Activated CD4-positive, alpha-beta T cell treated with anti-CD3 and anti-CD28 coated beads, Interleukin-2, amount 10 ng/mL, durations not matched to agents 24 days and 14 days (primary cell): ENCODE measurements at regions not wholly inside any gene's neighbourhood (a gene's known extent, or its start where the extent isn't known, plus 50 kb on each side); places are given as distances from the start of the nearest gene placed in this dataset.

Experiments
- DNase-seq: peaks from one replicate; pipeline ENCODE4 v3.0.0; 2022
- H3K27ac Mint-ChIP-seq: one replicate; pipeline ENCODE4 v1.8.0; 2022; ENCODE audit warnings: mild to moderate bottlenecking, mixed read lengths
- H3K27me3 Mint-ChIP-seq: one replicate; pipeline ENCODE4 v1.8.0; 2022; ENCODE audit warnings: mixed read lengths
- H3K36me3 Mint-ChIP-seq: one replicate; pipeline ENCODE4 v1.8.0; 2022; ENCODE audit warnings: low read depth, mild to moderate bottlenecking, mixed read lengths
- H3K4me1 Mint-ChIP-seq: one replicate; pipeline ENCODE4 v1.8.0; 2021; ENCODE audit warnings: mixed read lengths
- H3K4me3 Mint-ChIP-seq: one replicate; pipeline ENCODE4 v1.8.0; 2022; ENCODE audit warnings: mild to moderate bottlenecking, moderate library complexity, mixed read lengths
- H3K9me3 Mint-ChIP-seq: one replicate; pipeline ENCODE4 v1.8.0; 2021; ENCODE audit warnings: mixed read lengths
- intact Hi-C: fragments of 100-400 bp; cut with micrococcal nuclease; formaldehyde crosslinking; loops from one replicate; pipeline ENCODE4 v1.15.1; 2023

DNA sequence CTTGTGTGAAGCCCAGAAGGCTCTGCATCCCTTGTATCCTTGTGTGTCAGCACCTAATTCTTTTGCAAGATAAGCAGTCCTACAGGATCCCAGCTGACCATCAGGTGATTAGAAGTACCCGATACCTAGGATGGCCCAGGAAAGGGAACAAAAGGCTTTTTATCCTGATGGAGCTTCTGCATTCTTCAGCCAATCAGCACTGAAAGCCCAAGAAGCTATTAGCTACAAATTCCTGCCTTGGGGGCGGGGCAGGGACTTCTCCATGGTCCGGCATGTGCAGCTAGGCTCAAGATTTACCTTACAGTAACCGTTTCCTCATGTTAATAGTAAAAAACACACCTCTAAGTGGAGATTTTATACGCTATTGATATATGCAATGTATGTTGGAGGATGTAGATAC is 264.6 kb upstream of the THUMPD2 start:
- H3K4me3 Mint-ChIP-seq: no peak overlapping the region
- H3K27me3 Mint-ChIP-seq: no peaks in the 10 kb centered on the region
- no peak for DNase-seq
- H3K36me3 Mint-ChIP-seq: peaks cover 13% of the 10 kb centered on the region
- intact Hi-C loops: no loop called here
- peaks cover 5% of the 10 kb centered on the region for H3K4me1 Mint-ChIP-seq
- peaks cover 15% of the 10 kb centered on the region for H3K9me3 Mint-ChIP-seq
- no peak overlapping the region for H3K27ac Mint-ChIP-seq

DNA sequence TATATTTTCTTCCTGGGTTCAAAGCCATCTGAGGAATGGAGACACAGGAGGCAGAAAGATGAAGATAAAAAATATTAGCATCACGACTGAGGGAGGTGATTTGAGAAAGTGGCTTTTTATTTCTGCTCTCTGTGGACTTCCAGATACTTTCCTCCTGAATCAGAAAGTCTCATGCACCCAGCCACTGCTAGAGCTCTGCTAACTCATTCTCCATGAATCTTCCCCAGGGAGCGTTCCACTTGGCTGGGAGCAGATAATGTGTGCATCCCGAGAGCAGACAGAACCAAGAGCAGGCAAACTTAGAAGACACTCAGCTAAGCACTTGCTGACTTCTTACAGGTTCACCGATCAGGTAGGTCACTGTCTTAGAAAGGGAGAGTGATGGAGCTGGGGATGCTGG is 264.1 kb upstream of the THUMPD2 start:
- peaks cover 12% of the 10 kb centered on the region for H3K36me3 Mint-ChIP-seq
- no peak overlapping the region for H3K27ac Mint-ChIP-seq
- peaks cover 8% of the 10 kb centered on the region for H3K4me1 Mint-ChIP-seq
- DNase-seq: no peak
- intact Hi-C loops: no loop called here
- H3K27me3 Mint-ChIP-seq: no peaks in the 10 kb centered on the region
- H3K9me3 Mint-ChIP-seq: peaks cover 11% of the 10 kb centered on the region
- no peak overlapping the region for H3K4me3 Mint-ChIP-seq

DNA sequence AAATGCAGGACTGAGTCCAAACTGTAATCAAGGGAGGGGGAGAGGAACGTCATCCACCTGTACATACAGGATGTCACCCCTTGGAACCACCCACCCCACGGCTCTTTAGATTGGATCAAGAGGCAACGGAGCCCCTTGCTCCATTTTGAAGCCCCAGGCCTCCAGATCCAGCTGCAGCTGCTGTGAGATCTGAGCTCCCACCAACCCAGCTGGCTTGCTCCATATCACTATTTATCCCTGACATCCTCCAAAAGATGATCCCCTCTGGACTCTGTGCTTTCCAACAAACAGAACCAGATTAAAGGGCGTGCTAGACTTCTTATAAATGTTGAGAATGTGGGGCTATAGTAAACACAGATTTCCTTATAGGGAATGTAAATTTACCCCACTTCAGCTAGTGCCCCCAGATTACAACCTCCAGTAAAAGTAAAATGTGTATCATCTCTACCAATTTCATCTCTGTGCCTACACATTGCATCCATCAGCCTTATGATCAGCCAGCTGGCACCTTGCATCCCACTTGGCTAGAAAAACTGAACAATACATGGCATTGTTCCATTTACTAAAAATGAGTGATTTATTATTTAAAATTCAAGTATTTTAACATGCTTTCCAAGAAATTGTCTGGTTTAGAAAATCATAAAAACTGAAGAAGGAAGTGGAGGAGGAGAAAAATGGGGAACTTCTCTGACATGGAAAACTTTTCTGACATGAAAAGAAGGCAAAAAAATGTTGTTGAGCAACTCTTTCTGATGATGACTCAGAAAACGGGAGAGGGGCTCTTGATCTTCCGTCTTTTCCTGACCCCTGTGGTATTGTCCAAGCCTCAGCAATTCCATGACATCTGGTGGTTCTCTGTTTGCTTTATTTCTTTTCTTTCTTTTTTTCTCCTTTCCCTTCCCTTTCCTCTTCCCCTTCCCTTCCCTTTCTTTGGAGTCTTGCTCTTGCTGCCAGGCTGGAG is 262.6 kb upstream of the THUMPD2 start:
- no peaks in the 10 kb centered on the region for H3K27me3 Mint-ChIP-seq
- intact Hi-C loops: no loop called here

DNA sequence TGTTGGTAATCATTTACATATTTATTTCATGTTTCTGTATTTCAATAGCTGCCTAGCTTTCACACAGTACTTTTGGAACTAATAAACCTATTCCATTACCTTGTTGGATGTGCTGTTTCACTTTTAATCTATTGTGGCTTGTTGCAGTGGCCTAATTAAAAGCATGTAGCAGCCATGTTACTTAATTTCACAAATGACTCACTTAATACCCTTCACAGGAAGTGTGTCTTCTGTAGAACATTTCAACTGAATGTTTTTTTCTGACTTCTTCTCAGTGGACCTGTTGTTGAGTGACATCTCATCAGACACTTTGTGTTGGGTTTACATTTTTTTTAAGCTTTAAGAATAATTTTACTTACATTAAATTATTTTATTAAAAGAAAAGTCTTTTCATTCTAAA is 260.5 kb upstream of the THUMPD2 start:
- Mint-ChIP-seq H3K27me3 (no peaks in the 10 kb centered on the region), H3K4me3 (no peak overlapping the region)
- intact Hi-C loops: no loop called here

More for the DNA sequence above, 262.6 kb upstream of the THUMPD2 start:
- no peak for DNase-seq
- H3K9me3 Mint-ChIP-seq: peaks cover 6% of the 10 kb centered on the region
- H3K27ac Mint-ChIP-seq: no peak overlapping the region
- peaks cover 8% of the 10 kb centered on the region for H3K36me3 Mint-ChIP-seq
- peaks cover 12% of the 10 kb centered on the region for H3K4me1 Mint-ChIP-seq
- no peak overlapping the region for H3K4me3 Mint-ChIP-seq

DNA sequence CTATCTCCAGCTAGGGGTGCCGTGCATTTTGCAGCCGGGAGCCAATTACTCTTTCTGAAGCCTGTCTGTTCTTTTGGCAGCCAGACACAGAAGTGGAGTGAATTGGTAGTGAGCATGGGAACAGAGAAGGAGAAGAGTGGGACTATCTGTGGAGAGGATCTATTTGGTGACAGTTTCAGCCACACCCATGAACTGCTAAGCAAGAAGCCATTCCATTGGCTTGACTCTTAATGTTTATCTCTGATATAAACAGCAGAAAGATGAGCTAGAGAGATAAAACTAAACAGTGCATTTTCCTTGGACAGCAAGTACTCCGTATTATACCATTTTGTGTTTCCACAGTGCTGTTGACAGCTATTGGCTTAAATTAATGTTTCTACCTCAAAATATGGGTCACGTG is 259.6 kb upstream of the THUMPD2 start:
- no peak for DNase-seq
- Mint-ChIP-seq H3K27me3 (no peaks in the 10 kb centered on the region), H3K4me3 (no peak overlapping the region), H3K36me3 (peaks cover 4% of the 10 kb centered on the region), H3K9me3 (no peaks in the 10 kb centered on the region), H3K27ac (no peak overlapping the region), H3K4me1 (peaks cover 9% of the 10 kb centered on the region)
- intact Hi-C loops: no loop called here

More for the DNA sequence above, 260.5 kb upstream of the THUMPD2 start:
- no peak for DNase-seq
- Mint-ChIP-seq H3K4me1 (peaks cover 9% of the 10 kb centered on the region), H3K27ac (no peak overlapping the region), H3K9me3 (no peaks in the 10 kb centered on the region), H3K36me3 (no peaks in the 10 kb centered on the region)

DNA sequence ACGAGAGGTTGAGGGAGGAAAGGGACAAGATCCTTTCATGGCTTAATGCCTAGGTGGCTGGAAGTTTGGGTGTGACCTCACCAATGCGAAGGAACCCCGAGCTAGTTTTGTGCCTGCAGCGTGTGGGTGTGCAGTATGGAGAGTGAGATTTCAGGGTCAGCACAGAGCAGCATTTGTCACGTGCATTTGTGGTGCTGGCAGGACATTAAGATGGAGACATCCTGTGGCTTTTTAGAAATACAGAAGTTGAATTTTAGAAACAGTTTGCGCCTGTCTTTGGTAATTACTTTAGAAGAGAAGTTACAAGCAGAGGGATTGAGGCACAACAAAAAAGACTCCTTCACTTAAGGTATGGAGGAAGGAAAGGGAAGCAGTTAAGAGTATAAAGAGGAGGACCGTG is 258.2 kb upstream of the THUMPD2 start:
- Mint-ChIP-seq H3K9me3 (no peaks in the 10 kb centered on the region), H3K4me1 (peaks cover 17% of the 10 kb centered on the region), H3K36me3 (peaks cover 8% of the 10 kb centered on the region), H3K27me3 (no peaks in the 10 kb centered on the region), H3K27ac (no peak overlapping the region), H3K4me3 (no peak overlapping the region)
- intact Hi-C loops: no loop called here
- DNase-seq: no peak

DNA sequence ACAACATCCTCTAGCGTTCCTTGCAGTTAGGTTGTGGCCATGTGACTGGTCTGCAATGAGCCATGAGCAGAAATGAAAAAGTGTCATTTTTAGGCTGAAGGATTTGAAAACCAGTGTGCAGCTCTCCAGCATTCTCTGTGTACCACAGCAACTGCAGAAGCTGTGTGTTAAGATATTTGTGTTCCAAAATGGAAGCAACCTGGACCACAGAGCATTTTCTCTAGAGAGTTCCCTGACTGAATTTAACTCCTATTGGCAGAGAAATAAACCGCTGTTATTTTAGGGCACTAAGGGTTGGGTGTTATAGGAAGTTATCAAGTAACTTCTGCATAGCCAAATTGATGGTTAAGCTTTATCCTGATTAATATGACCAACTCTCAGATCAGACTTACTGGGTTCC is 257.2 kb upstream of the THUMPD2 start:
- peaks cover 19% of the 10 kb centered on the region for H3K4me1 Mint-ChIP-seq
- intact Hi-C loops: no loop called here
- no peak overlapping the region for H3K27ac Mint-ChIP-seq
- peaks cover 11% of the 10 kb centered on the region for H3K36me3 Mint-ChIP-seq
- DNase-seq: no peak
- H3K9me3 Mint-ChIP-seq: no peaks in the 10 kb centered on the region
- no peaks in the 10 kb centered on the region for H3K27me3 Mint-ChIP-seq
- H3K4me3 Mint-ChIP-seq: no peak overlapping the region

DNA sequence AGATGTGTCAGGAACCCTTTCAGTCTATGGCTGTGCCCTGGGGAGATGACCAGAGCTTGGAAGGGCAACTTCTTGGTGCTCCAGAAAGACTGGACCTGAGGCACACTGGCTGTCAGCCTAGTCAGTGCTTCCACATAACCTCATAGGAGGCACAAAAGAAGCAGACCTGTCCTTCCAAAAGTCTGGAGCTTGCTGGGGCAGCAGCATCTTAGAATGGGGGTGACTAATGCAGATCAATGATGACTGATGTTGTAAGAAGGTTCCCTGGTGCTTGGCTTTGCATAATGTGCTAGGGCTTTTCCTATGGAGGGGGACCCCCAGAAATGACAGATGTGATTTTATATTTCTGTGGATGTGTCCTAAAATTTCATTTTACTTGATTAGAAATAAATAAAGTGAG is 255.7 kb upstream of the THUMPD2 start:
- H3K27me3 Mint-ChIP-seq: no peaks in the 10 kb centered on the region
- intact Hi-C loops: no loop called here
- H3K4me1 Mint-ChIP-seq: peaks cover 19% of the 10 kb centered on the region
- no peak overlapping the region for H3K27ac Mint-ChIP-seq
- H3K36me3 Mint-ChIP-seq: peaks cover 11% of the 10 kb centered on the region
- H3K4me3 Mint-ChIP-seq: no peak overlapping the region
- DNase-seq: no peak
- H3K9me3 Mint-ChIP-seq: peaks cover 4% of the 10 kb centered on the region

DNA sequence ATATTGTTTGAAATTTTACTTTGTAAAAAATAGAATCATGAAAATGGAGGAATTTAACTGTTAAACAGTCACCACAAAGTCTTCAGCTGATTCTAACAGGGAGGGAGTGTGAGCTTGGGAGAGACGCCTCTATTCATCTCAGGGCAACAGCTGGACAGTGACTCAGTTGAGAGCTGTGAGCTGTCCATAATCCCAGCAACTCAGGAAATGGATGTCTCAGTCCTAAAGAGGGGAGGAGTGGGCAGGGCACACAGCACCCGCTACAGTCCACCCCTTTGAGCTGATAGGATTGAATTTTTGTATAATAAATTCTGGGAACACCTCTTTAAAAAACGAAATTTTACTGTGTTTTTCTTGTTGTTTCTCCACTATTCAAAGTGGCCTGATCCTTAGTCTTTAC is 255.1 kb upstream of the THUMPD2 start:
- Mint-ChIP-seq H3K4me1 (peaks cover 18% of the 10 kb centered on the region), H3K9me3 (peaks cover 4% of the 10 kb centered on the region), H3K4me3 (no peak overlapping the region), H3K27me3 (no peaks in the 10 kb centered on the region), H3K36me3 (peaks cover 11% of the 10 kb centered on the region), H3K27ac (no peak overlapping the region)
- intact Hi-C loops: no loop called here
- DNase-seq: no peak

DNA sequence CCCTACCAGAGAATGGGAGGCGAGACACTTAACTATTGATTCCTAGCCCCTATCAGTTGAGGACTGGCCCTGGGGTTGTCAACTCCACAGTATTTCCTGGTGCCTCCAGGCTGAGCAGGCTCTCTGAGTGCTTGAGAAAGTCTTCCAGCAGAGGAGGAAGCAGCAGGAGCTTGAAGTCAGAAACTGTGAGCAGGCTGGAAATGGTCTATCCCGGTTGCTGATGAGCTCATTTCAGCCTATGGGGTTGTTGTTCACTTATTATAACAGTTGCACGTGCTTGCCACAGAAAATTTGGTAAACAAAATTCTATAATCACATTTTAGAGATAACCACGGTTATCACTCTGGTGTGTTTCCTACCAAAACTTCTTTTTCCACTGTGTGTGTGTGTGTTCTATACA is 254.7 kb upstream of the THUMPD2 start:
- no peaks in the 10 kb centered on the region for H3K27me3 Mint-ChIP-seq
- H3K27ac Mint-ChIP-seq: peak overlapping the region; percentile 64
- intact Hi-C loops: loop anchor here (1.0 to 2.0 kb wide), 4 partner anchors 37 to 177 kb away; no protein-coding TSS in a partner anchor
- H3K4me1 Mint-ChIP-seq: peaks cover 20% of the 10 kb centered on the region
- H3K4me3 Mint-ChIP-seq: no peak overlapping the region
- peaks cover 4% of the 10 kb centered on the region for H3K9me3 Mint-ChIP-seq
- peaks cover 11% of the 10 kb centered on the region for H3K36me3 Mint-ChIP-seq
- DNase-seq: no peak

DNA sequence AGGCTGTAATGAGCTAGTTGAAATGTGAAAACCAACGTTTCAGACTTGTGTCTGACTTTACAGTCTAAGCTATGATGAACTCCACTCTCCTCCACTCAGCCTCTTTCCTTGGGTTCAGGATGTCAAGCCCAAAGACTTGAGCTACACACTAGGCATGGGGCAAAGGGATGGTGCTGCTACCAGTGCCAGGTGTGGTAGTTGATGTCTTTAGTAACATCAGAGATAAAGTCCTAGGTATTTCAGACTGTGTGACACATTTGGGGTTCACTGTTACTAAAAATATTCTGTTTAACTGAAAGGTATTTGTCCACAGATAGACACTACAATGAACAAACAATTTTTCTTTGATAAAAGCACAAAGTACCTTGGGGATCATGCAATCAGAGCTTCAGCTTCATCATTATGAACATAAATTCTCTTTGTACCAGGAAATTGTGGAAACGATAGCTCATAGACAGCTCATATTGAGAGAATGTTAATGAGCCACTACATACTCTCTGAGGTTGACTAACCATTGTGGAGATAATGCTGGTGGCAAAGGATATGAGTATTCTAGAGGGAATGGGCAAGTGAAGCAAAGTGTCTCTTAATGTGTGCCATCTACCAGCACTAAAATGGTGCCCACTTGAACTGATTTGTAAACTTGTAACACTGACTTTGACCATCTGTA is 253.7 kb upstream of the THUMPD2 start:
- intact Hi-C loops: loop anchor here (1.0 to 2.0 kb wide), 4 partner anchors 36 to 178 kb away; no protein-coding TSS in a partner anchor
- H3K27ac Mint-ChIP-seq: peak overlapping the region; percentile 64
- peaks cover 4% of the 10 kb centered on the region for H3K9me3 Mint-ChIP-seq
- peaks cover 11% of the 10 kb centered on the region for H3K36me3 Mint-ChIP-seq
- H3K4me3 Mint-ChIP-seq: no peak overlapping the region
- H3K27me3 Mint-ChIP-seq: no peaks in the 10 kb centered on the region
- DNase-seq: no peak
- peaks cover 17% of the 10 kb centered on the region for H3K4me1 Mint-ChIP-seq

DNA sequence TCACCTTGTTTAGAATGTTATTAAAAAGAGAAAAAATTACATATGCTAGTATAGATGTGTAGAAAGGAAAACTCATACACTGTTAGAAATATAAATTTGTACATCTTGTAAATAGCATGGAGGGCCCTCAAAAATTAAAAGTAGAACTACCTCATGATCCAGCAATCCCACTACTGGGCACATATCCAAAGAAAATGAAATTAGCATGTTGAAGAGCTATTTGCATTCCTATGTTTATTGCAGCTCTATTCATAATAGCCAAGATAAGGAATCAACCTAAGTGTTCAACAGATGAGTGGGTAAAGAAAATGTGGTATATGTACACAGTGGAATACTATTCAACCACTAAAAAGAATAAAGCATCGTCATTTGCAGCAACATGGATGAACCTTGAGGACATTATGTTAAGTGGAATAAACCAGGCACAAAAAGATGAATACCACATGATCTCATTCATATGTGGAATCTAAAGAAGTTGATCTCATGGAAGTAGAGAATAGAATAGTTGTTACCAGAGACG is 251.5 kb upstream of the THUMPD2 start:
- Mint-ChIP-seq H3K36me3 (peaks cover 13% of the 10 kb centered on the region), H3K9me3 (peaks cover 4% of the 10 kb centered on the region), H3K27ac (no peak overlapping the region), H3K4me1 (peaks cover 13% of the 10 kb centered on the region), H3K27me3 (no peaks in the 10 kb centered on the region), H3K4me3 (no peak overlapping the region)
- intact Hi-C loops: no loop called here
- no peak for DNase-seq

DNA sequence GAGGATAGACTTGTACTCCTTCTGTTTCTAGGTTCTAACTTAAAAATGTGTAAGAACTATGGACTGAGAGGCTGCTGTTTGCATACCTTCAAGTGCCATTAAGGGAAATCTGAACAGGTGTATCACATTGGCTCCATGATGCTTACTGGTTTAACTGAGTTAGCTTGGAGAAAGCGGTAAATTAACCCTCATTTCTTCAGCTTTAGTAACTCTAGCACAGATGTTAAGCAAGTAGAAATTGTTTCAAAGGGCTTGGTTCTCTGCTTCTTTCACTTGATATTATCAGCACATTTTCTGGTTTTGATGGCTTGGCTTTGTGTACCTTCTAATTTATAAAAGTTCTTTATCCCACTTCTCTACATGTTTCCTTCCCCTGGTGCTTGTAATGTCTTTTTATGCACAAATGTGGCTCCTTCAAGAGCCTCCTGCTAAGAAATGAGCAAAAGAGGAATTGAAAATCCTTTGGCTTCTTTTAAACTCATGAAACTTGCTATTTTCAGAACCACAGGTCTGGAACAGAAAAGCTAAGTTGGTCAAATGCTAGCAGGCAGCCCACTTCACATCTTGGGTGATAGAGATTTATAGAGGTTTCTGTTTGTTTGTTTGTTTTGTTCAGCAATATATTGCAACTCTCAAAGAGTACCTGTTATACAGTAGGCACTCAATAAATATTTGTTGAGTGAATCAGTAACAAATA is 249.9 kb upstream of the THUMPD2 start:
- peaks cover 13% of the 10 kb centered on the region for H3K4me1 Mint-ChIP-seq
- intact Hi-C loops: no loop called here
- DNase-seq: no peak
- no peaks in the 10 kb centered on the region for H3K27me3 Mint-ChIP-seq
- peaks cover 16% of the 10 kb centered on the region for H3K36me3 Mint-ChIP-seq
- no peak overlapping the region for H3K4me3 Mint-ChIP-seq
- no peak overlapping the region for H3K27ac Mint-ChIP-seq
- H3K9me3 Mint-ChIP-seq: peaks cover 16% of the 10 kb centered on the region
